H54 (cell line): ENCODE measurements at regions not wholly inside any gene's neighbourhood (a gene's known extent, or its start where the extent isn't known, plus 50 kb on each side); places are given as distances from the start of the nearest gene placed in this dataset.

ENCODE experiments used
- DNase-seq: peaks from one replicate; pipeline ENCODE4 v3.0.0; 2011; ENCODE audit warnings: low spot score, mixed read lengths; ENCODE audit not compliant: insufficient read length
- FAIRE-seq: peaks from 3 replicates; lab custom pipeline; 2011; peaks lifted over from hg19 to GRCh38; lab: Jason Lieb, UNC
- POLR2A ChIP-seq: IDR thresholded peaks from 2 replicates; pipeline ENCODE4 v1.6.1; 2011; ENCODE audit warnings: low read depth, mild to moderate bottlenecking, low read length

DNA sequence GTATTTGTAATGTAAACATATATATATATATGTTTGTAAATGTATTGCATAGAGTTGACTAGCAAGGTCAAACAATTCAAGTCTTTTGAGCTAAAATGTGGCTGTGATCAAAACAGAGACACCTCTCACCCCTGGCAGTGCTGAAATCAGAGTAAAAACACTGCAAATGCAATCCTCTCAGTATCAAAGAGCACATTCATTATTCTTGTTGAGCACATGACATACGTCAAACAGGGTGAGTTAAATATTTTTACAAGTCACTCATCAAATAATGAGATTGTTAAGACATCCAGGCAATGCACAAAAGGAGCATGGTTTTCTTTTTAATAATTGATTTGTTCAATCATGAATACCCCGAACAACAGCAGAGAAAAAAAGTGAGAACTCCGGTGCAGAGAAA, 114.1 kb upstream of the KCNIP4 start:
- no peak for FAIRE-seq

DNA sequence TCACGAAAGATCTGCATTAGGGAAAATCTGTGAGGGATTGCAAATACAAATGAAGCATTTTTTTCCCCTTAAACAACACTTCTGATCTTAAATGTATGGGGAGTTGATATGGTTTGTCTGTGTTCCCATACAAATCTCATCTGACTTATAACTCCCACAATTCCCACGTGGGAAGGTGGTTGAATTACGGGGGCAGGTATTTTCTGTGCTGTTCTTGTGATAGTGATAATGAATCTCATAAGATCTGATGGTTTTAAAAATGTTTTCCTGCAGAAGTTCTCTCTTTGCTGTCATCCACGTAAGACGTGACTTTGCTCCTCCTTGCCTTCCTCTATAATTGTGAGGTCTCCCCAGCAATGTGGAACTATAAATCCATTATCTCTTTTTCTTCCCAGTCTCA, 107.4 kb upstream of the KCNIP4 start:
- FAIRE-seq (no peak), DNase-seq (no peak)
- TF ChIP-seq POLR2A: no peak

More for the DNA sequence above, 114.1 kb upstream of the KCNIP4 start:
- no peak for DNase-seq
- no peak for TF ChIP-seq POLR2A

DNA sequence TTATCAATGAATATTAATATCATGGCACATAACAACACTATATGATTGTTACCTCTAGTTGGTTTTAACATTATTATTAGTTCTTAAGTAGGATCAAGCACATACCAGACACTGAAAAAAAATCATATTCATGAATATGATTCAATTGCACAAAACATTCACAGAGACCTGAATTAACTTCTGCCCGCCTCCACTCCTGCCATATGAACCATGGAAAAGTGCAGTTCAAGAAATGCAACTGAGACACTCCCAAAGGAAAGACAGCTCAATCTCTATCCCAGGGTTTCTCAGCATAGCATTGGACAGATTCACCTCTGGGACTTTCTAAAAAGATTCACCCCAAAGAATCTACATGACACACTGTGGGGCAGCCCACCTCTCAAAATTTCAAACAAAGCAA, 103.5 kb upstream of the KCNIP4 start:
- DNase-seq (no peak), FAIRE-seq (no peak)
- no peak for TF ChIP-seq POLR2A

- FAIRE-seq (no peak), DNase-seq (no peak)
- TF ChIP-seq POLR2A: no peak
Observed at GRCh38 chr4:22048323-22048722, 99.8 kb upstream of the KCNIP4 start.

DNA sequence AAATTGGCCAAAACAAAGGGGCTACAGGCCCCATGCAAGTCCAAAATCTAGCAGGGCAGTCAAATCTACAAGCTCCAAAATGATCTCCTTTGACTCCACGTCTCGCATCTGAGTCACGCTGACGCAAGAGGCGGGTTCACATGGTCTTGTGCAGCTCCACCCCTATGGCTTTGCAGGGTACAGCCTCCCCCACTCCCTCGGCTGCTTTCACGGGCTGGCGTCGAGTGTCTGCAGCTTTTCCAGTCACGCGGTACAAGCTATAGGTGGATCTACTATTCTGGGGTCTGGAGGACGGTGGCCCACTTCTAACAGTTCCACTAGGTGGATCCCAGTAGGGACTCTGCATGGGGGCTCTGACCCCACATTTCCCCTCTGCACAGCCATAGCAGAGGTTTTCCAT, 99.2 kb upstream of the KCNIP4 start:
- DNase-seq: no peak
- FAIRE-seq: no peak

GRCh38 chr4:22045051-22045630, 96.6 kb upstream of the KCNIP4 start:
- no peak for DNase-seq
- no peak for FAIRE-seq
- no peak for TF ChIP-seq POLR2A

More for the DNA sequence above, 99.2 kb upstream of the KCNIP4 start:
- TF ChIP-seq POLR2A: no peak

DNA sequence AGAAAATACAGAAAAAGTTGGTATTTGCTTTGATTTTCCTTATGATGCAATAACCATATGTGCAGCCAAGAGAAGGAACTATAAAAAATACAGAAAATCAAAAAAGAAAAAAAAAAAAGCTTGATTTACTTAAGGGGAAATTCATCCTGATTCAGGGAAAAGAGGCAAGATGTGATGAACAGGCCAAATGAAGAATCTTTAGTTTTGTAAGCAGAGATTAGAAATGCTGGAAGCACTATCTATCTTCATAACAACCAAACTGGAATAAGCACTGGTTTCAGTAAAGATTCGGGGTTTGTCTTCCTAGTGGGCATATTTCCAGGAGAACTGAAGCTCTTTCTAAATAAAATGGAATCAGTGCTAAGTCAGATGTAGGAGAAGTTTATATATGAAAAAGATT, 82.9 kb upstream of the KCNIP4 start:
- TF ChIP-seq POLR2A: no peak
- DNase-seq: no peak
- FAIRE-seq: no peak

GRCh38 chr4:22030881-22031280, 82.3 kb upstream of the KCNIP4 start:
- no peak for FAIRE-seq
- TF ChIP-seq POLR2A: no peak
- DNase-seq: no peak

DNA sequence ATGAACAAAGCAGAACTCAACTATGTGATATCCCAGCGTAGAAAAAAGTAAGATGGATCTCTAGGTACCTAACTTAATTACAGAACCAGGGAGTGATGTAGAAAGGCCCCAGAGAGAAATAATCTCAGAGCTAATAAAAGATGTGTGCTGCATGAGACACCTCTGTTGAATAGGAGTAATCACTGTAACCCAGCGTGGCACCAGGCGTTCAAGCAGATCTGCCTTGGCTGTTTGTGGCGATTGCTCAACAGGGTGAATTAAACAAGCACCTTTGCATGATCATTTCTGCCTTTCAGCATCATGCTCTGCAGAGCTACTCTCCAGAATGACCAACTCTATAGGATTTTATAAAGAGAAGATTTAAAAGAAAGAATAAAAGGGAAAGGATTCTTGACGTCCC, 81.7 kb upstream of the KCNIP4 start:
- TF ChIP-seq POLR2A: no peak
- no peak for FAIRE-seq
- DNase-seq: no peak

GRCh38 chr4:22029803-22030202, 81.2 kb upstream of the KCNIP4 start:
- DNase-seq: no peak
- TF ChIP-seq POLR2A: no peak
- no peak for FAIRE-seq

GRCh38 chr4:22021106-22021505, 72.5 kb upstream of the KCNIP4 start:
- DNase-seq (no peak), FAIRE-seq (no peak)
- no peak for TF ChIP-seq POLR2A

- FAIRE-seq (no peak), DNase-seq (no peak)
- TF ChIP-seq POLR2A: no peak
Observed at GRCh38 chr4:22020129-22020528, 71.6 kb upstream of the KCNIP4 start.

GRCh38 chr4:22019676-22020075, 71.1 kb upstream of the KCNIP4 start:
- TF ChIP-seq POLR2A: no peak
- no peak for DNase-seq
- no peak for FAIRE-seq

- FAIRE-seq: no peak
- DNase-seq: no peak
- no peak for TF ChIP-seq POLR2A
Observed at GRCh38 chr4:22014222-22014741, 65.7 kb upstream of the KCNIP4 start.

DNA sequence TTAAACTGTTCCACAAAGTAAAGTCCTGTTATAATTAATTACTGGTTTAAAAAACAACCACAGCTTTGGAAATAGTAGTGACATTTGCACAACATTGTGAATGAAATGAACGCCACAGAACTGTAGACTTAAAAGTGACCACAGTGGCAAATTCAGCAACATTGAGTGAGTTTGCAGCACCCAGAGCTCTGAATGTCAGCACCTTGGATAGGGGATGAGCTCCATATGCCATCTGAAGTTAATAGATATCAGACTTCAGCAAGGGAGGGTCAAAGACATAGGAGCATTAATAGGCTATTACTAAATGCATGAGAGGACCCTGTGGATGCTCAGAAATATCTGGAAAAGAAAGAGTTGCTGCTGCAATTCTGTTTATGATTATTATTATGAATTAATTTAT, 55.3 kb upstream of the KCNIP4 start:
- TF ChIP-seq POLR2A: no peak
- FAIRE-seq: no peak
- no peak for DNase-seq
